Retinal pigment epithelial cell (primary cell): ENCODE measurements at regions not wholly inside any gene's neighbourhood (a gene's known extent, or its start where the extent isn't known, plus 50 kb on each side); places are given as distances from the start of the nearest gene placed in this dataset.

Source experiments
- DNase-seq: peaks from one replicate; pipeline ENCODE4 v3.0.0-alpha.2; 2010; ENCODE audit warnings: low read depth
- H3K4me3 ChIP-seq: 2 replicates; pipeline ENCODE4 v1.5.1; 2011; ENCODE audit warnings: mild to moderate bottlenecking, low read length, control low read depth, moderate library complexity
- TF ChIP-seq, protein P1 (sequence below): conservative IDR thresholded peaks from 2 replicates; pipeline ENCODE4 v1.5.1; 2011; ENCODE audit warnings: low read depth, low read length, control low read depth, inconsistent platforms

DNA sequence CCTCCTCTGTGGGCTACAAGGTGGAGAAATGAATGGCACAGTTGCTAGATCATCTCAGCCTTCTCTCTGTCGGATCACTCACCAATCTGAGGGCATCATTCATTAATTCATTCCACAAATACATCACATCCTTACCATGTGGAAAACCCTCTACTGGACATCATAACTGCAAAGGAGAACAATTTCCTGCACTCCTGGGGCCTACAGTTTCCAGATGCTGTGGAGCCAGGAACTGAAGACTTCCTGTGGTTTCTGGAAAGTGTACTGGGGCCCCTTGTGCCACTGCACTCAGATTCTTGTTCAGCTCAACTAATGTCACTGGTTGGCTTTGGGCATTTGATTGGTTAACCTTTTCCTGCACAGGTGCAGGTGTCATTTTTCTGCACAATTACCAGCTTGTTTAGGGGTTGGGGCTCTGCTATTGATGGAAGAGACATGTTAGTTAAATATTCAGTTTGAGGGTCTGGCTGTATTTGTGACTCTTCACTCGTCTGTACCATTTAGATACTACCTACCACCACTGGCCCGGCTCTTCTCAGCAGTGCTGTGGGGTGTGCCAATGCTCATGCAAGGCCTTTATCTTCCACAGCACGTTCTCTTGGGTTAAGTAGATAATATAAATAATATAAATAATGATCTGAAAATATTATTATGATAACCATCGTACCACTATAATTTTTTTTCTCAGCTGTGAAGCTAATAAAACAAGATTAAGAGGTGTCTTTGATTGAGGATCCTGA, 427.3 kb downstream of the TSN start:
- DNase-seq = no peak
- TF ChIP-seq, protein P1, sequence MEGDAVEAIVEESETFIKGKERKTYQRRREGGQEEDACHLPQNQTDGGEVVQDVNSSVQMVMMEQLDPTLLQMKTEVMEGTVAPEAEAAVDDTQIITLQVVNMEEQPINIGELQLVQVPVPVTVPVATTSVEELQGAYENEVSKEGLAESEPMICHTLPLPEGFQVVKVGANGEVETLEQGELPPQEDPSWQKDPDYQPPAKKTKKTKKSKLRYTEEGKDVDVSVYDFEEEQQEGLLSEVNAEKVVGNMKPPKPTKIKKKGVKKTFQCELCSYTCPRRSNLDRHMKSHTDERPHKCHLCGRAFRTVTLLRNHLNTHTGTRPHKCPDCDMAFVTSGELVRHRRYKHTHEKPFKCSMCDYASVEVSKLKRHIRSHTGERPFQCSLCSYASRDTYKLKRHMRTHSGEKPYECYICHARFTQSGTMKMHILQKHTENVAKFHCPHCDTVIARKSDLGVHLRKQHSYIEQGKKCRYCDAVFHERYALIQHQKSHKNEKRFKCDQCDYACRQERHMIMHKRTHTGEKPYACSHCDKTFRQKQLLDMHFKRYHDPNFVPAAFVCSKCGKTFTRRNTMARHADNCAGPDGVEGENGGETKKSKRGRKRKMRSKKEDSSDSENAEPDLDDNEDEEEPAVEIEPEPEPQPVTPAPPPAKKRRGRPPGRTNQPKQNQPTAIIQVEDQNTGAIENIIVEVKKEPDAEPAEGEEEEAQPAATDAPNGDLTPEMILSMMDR = no peak
- H3K4me3 ChIP-seq = no peak overlapping the region

DNA sequence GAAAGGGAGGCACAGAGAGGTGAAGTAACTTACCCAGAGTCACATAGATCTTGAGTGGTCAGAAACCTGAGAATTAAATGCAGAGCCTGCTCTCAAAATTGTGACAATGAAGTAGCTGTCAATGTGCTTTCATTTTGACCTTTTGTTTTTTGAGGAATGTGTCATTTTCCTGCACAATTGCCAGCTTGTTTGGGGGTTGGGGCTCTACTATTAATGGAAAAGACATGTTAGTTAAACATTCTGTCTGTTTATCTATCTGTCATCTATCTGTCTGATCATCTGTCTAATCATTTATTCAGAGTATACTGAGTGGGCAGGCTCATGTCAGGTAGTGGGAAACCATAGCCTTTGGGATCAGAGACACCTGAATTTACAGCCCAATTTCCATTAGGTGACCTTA, 428.4 kb downstream of the TSN start:
- TF ChIP-seq, protein P1 = no peak
- no peak overlapping the region for H3K4me3 ChIP-seq

DNA sequence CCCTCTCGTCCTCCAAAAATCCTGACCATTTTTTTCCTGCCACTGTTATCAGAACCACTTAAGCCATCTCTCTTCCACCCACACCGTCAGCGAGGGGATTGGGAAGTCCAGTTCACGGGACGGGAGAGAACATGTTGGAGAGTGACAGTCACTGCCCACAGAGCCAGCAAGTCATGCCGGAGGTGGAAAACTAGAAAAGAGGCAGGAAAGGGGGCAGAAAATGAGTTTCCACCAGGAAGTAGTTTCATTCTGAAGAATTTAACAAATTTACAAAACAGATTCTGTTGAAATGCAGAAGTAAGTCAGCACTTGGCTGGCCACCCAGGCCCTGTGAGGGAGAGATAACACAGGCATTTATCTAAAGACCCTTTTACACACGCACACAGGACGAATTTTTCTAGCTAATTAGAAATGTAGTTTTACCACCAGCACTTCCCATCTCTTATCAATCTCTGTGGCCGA, 431.3 kb downstream of the TSN start:
- no peak overlapping the region for H3K4me3 ChIP-seq
- TF ChIP-seq, protein P1 = no peak
- no peak for DNase-seq

More for the DNA sequence above, 428.4 kb downstream of the TSN start:
- no peak for DNase-seq

DNA sequence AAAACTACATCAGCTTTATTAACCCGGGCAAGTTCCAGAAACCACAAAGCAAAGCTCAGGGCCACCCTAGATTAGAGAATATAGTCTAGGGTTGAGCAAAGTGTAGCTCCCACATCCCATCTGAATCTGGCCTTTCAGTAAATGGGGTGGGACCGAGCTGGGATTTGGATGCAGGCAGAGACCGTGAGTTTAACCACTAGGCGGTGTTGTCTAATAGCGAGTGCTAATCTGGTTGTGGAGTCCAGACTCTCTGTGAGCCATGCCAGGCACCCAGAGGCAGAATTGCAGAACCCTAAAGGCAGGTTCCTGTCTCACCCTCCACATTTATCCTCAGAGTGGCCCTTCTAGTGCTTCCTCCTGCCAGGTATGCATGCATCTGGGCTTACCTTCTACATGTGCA, 435.9 kb downstream of the TSN start:
- H3K4me3 ChIP-seq = no peak overlapping the region
- DNase-seq = no peak
- TF ChIP-seq, protein P1 = peak; percentile 76

DNA sequence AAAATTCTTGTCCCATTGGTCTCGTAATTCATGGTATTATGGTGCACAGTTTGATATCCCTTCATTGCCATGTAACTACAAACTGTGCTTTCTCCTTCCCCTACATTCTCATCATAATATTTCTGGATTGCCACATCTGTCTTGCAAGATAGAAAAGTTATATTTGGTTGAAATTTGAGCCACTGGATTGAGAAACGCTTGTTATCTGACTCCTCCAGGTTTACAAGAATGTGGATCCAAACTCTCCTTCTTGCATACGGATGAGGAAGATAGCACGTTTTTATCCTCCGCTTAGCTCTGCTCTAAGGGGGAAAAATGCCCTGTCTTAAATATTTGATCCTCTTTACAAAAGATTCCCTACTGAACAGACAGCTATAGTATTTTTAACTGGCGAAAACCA, 438.2 kb downstream of the TSN start:
- no peak for DNase-seq
- H3K4me3 ChIP-seq = no peak overlapping the region
- TF ChIP-seq, protein P1 = no peak

DNA sequence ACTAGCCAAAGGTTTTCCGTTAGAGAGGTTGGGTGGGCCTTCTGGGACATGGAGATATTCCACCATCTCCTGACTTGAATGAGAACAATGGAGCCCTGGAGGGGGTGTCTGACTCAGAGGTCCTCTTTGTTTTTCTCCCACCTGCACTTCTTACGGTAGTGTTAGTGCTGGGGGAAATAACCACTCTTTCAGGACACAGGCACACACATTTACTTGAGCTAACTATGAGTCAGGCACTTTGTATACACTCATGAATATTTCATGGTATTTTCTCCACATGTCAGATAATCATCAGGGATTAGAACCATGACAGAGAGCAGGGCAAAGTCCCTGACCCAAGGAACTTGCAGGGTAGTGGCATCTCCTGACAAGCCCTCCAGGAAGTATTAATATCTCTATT, 439.1 kb downstream of the TSN start:
- TF ChIP-seq, protein P1 = no peak
- no peak for DNase-seq
- no peak overlapping the region for H3K4me3 ChIP-seq

DNA sequence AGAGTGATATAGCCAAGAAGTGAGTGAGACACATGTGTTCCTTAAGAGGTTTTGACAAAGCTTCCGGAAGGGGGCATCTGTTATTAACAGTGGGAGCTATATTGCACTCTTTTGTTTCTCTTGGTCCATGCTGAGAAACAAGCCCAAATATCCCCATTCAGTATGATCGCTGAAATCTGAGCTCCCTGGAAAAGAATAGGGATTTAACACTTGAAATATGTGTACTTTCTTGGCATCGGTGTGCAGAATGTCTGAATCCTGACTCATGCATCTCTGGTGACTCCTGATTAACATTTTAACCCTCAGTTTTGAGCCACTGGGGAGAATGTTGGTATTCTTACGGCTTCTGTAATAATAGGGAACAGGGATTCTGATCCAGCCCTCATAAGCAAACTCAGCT, 448.1 kb downstream of the TSN start:
- TF ChIP-seq, protein P1 = peak; percentile 42
- no peak overlapping the region for H3K4me3 ChIP-seq
- DNase-seq = peak; percentile 90
